ENCODE measurements at regions not wholly inside any gene's neighbourhood (a gene's known extent, or its start where the extent isn't known, plus 50 kb on each side); places are given as distances from the start of the nearest gene placed in this dataset.

DNA sequence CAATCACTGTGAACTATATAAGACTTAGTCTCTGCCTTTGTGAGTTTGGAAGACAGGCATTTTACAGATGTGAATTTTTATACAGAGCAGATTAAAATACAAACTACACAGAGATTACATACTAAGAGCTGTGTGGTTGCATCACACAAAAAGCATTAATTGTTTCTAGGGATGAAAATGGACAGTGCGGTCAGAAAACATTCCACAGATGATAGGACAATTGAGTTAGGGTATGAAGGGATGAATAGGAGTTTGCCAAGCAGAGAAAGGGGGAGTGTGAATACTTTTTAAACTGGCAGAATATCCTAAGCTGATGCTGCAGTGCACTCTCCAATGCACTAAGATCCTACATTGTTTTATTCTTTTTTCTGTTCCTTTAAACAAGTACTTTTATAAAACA is 345.8 kb downstream of the VRK1 start:
- TF ChIP-seq, protein P1, sequence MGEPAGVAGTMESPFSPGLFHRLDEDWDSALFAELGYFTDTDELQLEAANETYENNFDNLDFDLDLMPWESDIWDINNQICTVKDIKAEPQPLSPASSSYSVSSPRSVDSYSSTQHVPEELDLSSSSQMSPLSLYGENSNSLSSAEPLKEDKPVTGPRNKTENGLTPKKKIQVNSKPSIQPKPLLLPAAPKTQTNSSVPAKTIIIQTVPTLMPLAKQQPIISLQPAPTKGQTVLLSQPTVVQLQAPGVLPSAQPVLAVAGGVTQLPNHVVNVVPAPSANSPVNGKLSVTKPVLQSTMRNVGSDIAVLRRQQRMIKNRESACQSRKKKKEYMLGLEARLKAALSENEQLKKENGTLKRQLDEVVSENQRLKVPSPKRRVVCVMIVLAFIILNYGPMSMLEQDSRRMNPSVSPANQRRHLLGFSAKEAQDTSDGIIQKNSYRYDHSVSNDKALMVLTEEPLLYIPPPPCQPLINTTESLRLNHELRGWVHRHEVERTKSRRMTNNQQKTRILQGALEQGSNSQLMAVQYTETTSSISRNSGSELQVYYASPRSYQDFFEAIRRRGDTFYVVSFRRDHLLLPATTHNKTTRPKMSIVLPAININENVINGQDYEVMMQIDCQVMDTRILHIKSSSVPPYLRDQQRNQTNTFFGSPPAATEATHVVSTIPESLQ (CRISPR knock-in tag; conservative IDR thresholded peaks at IDR 0.05) = no peak
- TF ChIP-seq, protein P2, sequence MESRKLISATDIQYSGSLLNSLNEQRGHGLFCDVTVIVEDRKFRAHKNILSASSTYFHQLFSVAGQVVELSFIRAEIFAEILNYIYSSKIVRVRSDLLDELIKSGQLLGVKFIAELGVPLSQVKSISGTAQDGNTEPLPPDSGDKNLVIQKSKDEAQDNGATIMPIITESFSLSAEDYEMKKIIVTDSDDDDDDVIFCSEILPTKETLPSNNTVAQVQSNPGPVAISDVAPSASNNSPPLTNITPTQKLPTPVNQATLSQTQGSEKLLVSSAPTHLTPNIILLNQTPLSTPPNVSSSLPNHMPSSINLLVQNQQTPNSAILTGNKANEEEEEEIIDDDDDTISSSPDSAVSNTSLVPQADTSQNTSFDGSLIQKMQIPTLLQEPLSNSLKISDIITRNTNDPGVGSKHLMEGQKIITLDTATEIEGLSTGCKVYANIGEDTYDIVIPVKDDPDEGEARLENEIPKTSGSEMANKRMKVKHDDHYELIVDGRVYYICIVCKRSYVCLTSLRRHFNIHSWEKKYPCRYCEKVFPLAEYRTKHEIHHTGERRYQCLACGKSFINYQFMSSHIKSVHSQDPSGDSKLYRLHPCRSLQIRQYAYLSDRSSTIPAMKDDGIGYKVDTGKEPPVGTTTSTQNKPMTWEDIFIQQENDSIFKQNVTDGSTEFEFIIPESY (CRISPR knock-in tag; IDR thresholded peaks at IDR 0.05) = no peak
- TF ChIP-seq BRCA1 (CRISPR knock-in tag; IDR thresholded peaks at IDR 0.05) (no peak), NR3C1 (CRISPR knock-in tag; IDR thresholded peaks at IDR 0.05) (no peak)

Measured in HepG2 (cell line).